ENCODE measurements at regions not wholly inside any gene's neighbourhood (a gene's known extent, or its start where the extent isn't known, plus 50 kb on each side); places are given as distances from the start of the nearest gene placed in this dataset.
"Not testable (repeated sequence)": the region's sequence is repeated elsewhere in the genome, so short reads cannot be mapped to it uniquely, and the experiment has no call there.

- TF ChIP-seq CTCF (IDR thresholded peaks at IDR 0.05; ENCODE audit: insufficient read depth, low read depth, low read length) = no peak
- CTCF ChIA-PET = interaction anchor here (0.6 kb wide), 1 partner anchor 493 kb away, joined by 5 read pairs; no protein-coding TSS in a partner anchor
- POLR2A ChIA-PET = no interaction called here
- no peaks in the 10 kb centered on the region for H3K36me3 ChIP-seq (ENCODE audit: control insufficient read depth, insufficient read depth, low read length)
- H3K4me3 ChIP-seq (ENCODE audit: low read depth, low read length) = no peak overlapping the region
- H3K27me3 ChIP-seq (ENCODE audit: control insufficient read depth, insufficient read depth, low read length) = no peaks in the 10 kb centered on the region
- DNase-seq (ENCODE audit: low read depth) = no peak
Measured at GRCh38 chr7:91620827-91621226, 259.7 kb downstream of the MTERF1 start.

DNA sequence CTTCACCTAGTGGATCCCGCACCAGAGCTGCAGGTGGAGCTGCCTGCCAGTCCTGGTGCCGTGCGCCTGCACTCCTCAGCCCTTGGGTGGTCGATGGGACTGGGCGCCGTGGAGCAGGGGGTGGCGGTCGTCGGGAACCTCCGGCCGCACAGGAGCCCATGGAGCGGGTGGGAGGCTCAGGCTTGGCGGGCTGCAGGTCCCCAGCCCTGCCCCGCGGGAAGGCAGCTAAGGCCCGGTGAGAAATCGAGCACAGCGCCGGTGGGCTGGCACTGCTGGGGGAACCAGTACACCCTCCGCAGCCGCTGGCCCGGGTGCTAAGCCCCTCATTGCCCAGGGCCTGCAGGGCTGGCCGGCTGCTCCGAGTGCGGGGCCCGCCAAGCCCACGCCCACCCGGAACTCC, 253.2 kb downstream of the MTERF1 start:
- H3K36me3 ChIP-seq (ENCODE audit: control insufficient read depth, insufficient read depth, low read length); H3K4me3 ChIP-seq (ENCODE audit: low read depth, low read length); H3K27me3 ChIP-seq (ENCODE audit: control insufficient read depth, insufficient read depth, low read length); CTCF ChIA-PET; POLR2A ChIA-PET; DNase-seq (ENCODE audit: low read depth): not testable (repeated sequence)

DNA sequence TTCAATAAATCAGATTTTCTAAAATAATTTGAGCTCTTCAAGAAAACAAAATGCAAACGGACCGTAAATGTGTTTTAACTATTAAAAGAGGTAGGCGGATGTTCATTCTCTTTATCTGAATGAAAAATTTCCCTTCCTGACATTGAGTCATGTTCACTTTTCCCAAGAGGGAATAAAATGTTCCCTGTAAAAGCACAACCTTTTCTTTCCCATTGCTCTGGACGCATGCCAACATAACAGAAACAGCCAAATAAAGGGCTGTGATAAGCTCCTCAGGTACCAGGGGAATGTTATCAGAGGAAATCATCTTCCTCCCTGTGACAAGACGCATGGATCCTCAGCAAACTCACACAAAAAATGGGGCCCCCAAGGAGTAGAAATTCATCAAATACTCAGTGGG, 251.8 kb downstream of the MTERF1 start:
- CTCF ChIA-PET = no interaction called here

DNA sequence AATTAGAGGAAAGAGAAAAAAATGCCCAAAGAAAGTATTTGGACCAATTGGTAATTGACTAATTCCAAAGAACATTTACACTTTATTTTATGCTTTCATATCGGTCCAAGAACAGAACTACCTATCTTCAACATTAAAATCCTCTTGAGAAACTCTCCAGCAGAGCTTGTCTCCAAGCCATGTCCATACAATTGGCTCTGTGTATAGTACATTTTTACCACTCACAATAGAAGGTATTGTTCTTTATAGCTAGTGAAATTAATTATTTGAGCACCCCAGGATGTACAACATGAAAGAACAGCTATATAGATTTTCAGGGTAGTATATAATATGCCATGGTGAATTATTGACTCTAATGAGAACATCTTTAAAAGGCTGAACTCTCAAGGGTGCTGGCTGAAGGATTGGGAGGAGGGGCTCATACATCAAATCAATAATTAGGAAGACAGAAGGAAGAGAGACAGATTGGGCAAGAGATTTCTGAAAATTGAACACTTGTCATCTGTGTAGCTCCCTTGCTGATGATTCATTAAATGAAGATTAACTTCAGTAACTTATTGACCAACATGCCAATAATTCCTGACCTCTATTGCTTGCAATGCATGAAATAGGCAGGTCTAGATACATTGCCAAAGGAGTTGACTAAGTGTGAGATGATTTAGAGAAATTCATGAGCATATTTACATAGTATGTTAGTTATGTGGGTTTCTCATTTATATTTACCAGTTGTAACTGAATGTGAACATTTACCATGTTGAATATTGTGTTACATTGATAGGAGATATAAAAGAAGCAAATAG, 249.7 kb downstream of the MTERF1 start:
- POLR2A ChIA-PET = no interaction called here
- CTCF ChIA-PET = no interaction called here
- Histone ChIP-seq H3K27me3 (ENCODE audit: control insufficient read depth, insufficient read depth, low read length) (no peaks in the 10 kb centered on the region), H3K4me3 (ENCODE audit: low read depth, low read length) (no peak overlapping the region), H3K36me3 (ENCODE audit: control insufficient read depth, insufficient read depth, low read length) (no peaks in the 10 kb centered on the region)
- DNase-seq (ENCODE audit: low read depth) = no peak
- TF ChIP-seq CTCF (IDR thresholded peaks at IDR 0.05; ENCODE audit: insufficient read depth, low read depth, low read length) = no peak

More for the DNA sequence above, 251.8 kb downstream of the MTERF1 start:
- DNase-seq (ENCODE audit: low read depth) = no peak
- H3K4me3 ChIP-seq (ENCODE audit: low read depth, low read length) = no peak overlapping the region
- H3K27me3 ChIP-seq (ENCODE audit: control insufficient read depth, insufficient read depth, low read length) = no peaks in the 10 kb centered on the region
- POLR2A ChIA-PET = no interaction called here
- no peaks in the 10 kb centered on the region for H3K36me3 ChIP-seq (ENCODE audit: control insufficient read depth, insufficient read depth, low read length)
- no peak for TF ChIP-seq CTCF (IDR thresholded peaks at IDR 0.05; ENCODE audit: insufficient read depth, low read depth, low read length)

- Histone ChIP-seq H3K27me3 (ENCODE audit: control insufficient read depth, insufficient read depth, low read length) (no peaks in the 10 kb centered on the region), H3K4me3 (ENCODE audit: low read depth, low read length) (no peak overlapping the region), H3K36me3 (ENCODE audit: control insufficient read depth, insufficient read depth, low read length) (no peaks in the 10 kb centered on the region)
- DNase-seq (ENCODE audit: low read depth) = no peak
- POLR2A ChIA-PET = no interaction called here
- CTCF ChIA-PET = interaction anchor here (0.6 kb wide), 1 partner anchor 150 kb away, joined by 3 read pairs; no protein-coding TSS in a partner anchor
- TF ChIP-seq CTCF (IDR thresholded peaks at IDR 0.05; ENCODE audit: insufficient read depth, low read depth, low read length) = no peak
Measured at GRCh38 chr7:91632234-91632940, 248.1 kb downstream of the MTERF1 start.
